ENCODE measurements at regions not wholly inside any gene's neighbourhood (a gene's known extent, or its start where the extent isn't known, plus 50 kb on each side); places are given as distances from the start of the nearest gene placed in this dataset.
"Not testable (repeated sequence)": the region's sequence is repeated elsewhere in the genome, so short reads cannot be mapped to it uniquely, and the experiment has no call there.

- no peak for DNase-seq (ENCODE audit: low read depth)
- no peak overlapping the region for H3K4me3 ChIP-seq (ENCODE audit: low read depth, low read length)
- TF ChIP-seq CTCF (conservative IDR thresholded peaks at IDR 0.05; ENCODE audit: low read depth, low read length), result no peak
Observed at GRCh38 chr7:49030221-49030620, 105.9 kb downstream of the CDC14C start.

- H3K4me3 ChIP-seq (ENCODE audit: low read depth, low read length); DNase-seq (ENCODE audit: low read depth): not testable (repeated sequence)
Observed at GRCh38 chr7:49033140-49033539, 108.8 kb downstream of the CDC14C start.

DNA sequence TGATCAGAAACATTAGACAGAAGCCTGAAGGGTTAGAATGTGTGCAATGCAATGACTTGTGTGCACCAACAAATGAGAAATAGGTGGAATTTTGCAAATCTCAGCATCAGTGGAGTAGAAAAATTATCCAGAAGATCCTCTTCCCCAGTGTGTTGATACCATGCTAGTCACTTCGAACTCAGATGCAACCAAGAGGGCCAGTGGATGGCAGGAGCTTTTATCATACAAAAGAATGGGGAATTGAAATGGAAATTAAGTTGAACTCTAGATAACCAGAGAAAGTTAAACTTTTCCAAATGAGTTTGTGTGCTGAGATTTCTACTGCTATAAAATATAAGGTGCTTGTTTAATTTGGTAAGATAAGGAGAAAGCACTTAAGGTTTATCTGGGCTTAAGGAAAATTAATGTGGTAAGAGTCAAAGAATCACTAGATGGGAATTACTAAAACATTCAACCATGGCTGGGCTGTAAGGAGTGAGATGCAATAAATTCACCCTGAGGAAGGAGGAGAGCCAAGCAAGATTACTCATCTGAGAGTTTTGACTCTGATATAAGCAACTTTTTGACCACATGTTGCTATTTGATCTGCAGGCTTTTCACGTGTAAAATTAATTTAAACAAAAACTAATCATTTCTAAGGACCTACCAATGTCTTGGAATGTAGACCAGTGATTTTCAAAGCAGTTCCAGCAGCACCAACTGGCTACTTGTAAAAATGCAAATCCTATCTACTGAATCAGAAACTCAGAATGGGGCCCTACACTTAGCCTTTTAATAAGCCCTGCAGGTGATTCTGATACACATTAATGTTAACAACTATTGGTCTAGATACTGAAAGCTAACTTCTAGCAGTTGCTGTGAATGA lies 113.2 kb downstream of the CDC14C start:
- no peak for TF ChIP-seq CTCF (conservative IDR thresholded peaks at IDR 0.05; ENCODE audit: low read depth, low read length)

GRCh38 chr7:49038821-49039358 lies 114.5 kb downstream of the CDC14C start:
- TF ChIP-seq CTCF (conservative IDR thresholded peaks at IDR 0.05; ENCODE audit: low read depth, low read length), result no peak
- DNase-seq (ENCODE audit: low read depth), result no peak
- no peak overlapping the region for H3K4me3 ChIP-seq (ENCODE audit: low read depth, low read length)

More for the DNA sequence above, 113.2 kb downstream of the CDC14C start:
- no peak for DNase-seq (ENCODE audit: low read depth)
- no peak overlapping the region for H3K4me3 ChIP-seq (ENCODE audit: low read depth, low read length)

- no peak for TF ChIP-seq CTCF (conservative IDR thresholded peaks at IDR 0.05; ENCODE audit: low read depth, low read length)
- DNase-seq (ENCODE audit: low read depth), result no peak
- no peak overlapping the region for H3K4me3 ChIP-seq (ENCODE audit: low read depth, low read length)
Observed at GRCh38 chr7:49060743-49061142, 136.4 kb downstream of the CDC14C start.

- no peak overlapping the region for H3K4me3 ChIP-seq (ENCODE audit: low read depth, low read length)
- DNase-seq (ENCODE audit: low read depth), result no peak
- no peak for TF ChIP-seq CTCF (conservative IDR thresholded peaks at IDR 0.05; ENCODE audit: low read depth, low read length)
Observed at GRCh38 chr7:49074538-49074937, 150.2 kb downstream of the CDC14C start.

DNA sequence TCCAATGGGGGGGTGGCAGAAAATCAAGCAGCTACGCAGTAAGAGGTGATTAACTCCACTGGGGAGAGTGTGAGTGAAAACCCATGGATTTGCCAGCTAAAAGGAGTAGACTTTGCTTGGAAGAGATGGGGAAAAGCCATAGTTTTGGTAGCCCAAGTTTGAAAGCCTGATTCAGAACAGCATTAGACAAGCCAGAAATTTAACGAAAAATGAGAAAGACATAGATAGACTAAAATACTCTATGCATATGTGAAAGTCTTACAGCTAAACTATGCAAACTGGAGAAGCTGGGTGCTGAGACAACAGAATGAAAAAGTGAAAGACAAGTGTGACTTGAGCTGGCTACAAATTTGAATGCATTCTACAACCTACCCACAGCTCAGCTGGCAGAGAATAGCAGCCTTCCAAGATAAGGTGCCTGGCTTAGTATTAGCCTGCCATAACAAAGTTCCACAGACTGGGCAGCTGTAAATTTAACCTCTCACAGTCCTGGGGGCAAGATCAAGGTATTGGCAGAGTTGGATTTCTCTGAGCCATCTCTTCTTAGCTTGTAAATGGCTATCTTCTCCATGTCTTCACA lies 156.6 kb downstream of the CDC14C start:
- no peak overlapping the region for H3K4me3 ChIP-seq (ENCODE audit: low read depth, low read length)
- DNase-seq (ENCODE audit: low read depth), result no peak
- TF ChIP-seq CTCF (conservative IDR thresholded peaks at IDR 0.05; ENCODE audit: low read depth, low read length), result no peak

Measured in epithelial cell of proximal tubule (primary cell).